ENCODE measurements at regions not wholly inside any gene's neighbourhood (a gene's known extent, or its start where the extent isn't known, plus 50 kb on each side); places are given as distances from the start of the nearest gene placed in this dataset.
"Not testable (repeated sequence)": the region's sequence is repeated elsewhere in the genome, so short reads cannot be mapped to it uniquely, and the experiment has no call there.

- no peak for DNase-seq (ENCODE audit: extremely low read depth, low read depth, low spot score)
These were observed 168.4 kb downstream of the C11orf91 start for GRCh38 chr11:33532257-33532656.

- DNase-seq (ENCODE audit: extremely low read depth, low read depth, low spot score) = no peak
These were observed 168.9 kb downstream of the C11orf91 start for GRCh38 chr11:33531743-33532181.

GRCh38 chr11:33530815-33531214 is 169.8 kb downstream of the C11orf91 start:
- DNase-seq (ENCODE audit: extremely low read depth, low read depth, low spot score) = no peak

- DNase-seq (ENCODE audit: extremely low read depth, low read depth, low spot score) = no peak
These were observed 171.2 kb downstream of the C11orf91 start for GRCh38 chr11:33529461-33529860.

- not testable (repeated sequence) for DNase-seq (ENCODE audit: extremely low read depth, low read depth, low spot score)
These were observed 172.9 kb downstream of the C11orf91 start for GRCh38 chr11:33527738-33528137.

- no peak for DNase-seq (ENCODE audit: extremely low read depth, low read depth, low spot score)
These were observed 174.8 kb downstream of the C11orf91 start for GRCh38 chr11:33525789-33526188.

GRCh38 chr11:33521384-33521783 is 179.2 kb downstream of the C11orf91 start:
- no peak for DNase-seq (ENCODE audit: extremely low read depth, low read depth, low spot score)

- DNase-seq (ENCODE audit: extremely low read depth, low read depth, low spot score) = no peak
These were observed 180.5 kb downstream of the C11orf91 start for GRCh38 chr11:33520112-33520511.

- no peak for DNase-seq (ENCODE audit: extremely low read depth, low read depth, low spot score)
These were observed 185.3 kb downstream of the C11orf91 start for GRCh38 chr11:33515347-33515746.

GRCh38 chr11:33514079-33514925 is 186.3 kb downstream of the C11orf91 start:
- DNase-seq (ENCODE audit: extremely low read depth, low read depth, low spot score) = no peak

- no peak for DNase-seq (ENCODE audit: extremely low read depth, low read depth, low spot score)
These were observed 191.0 kb downstream of the C11orf91 start for GRCh38 chr11:33509632-33510031.

GRCh38 chr11:33507967-33508366 is 192.7 kb downstream of the C11orf91 start:
- DNase-seq (ENCODE audit: extremely low read depth, low read depth, low spot score) = no peak

GRCh38 chr11:33507356-33507755 is 193.3 kb downstream of the C11orf91 start:
- DNase-seq (ENCODE audit: extremely low read depth, low read depth, low spot score) = no peak

- DNase-seq (ENCODE audit: extremely low read depth, low read depth, low spot score) = no peak
These were observed 195.5 kb downstream of the C11orf91 start for GRCh38 chr11:33505093-33505492.

- no peak for DNase-seq (ENCODE audit: extremely low read depth, low read depth, low spot score)
These were observed 199.7 kb downstream of the C11orf91 start for GRCh38 chr11:33500861-33501479.

GRCh38 chr11:33500332-33500731 is 200.3 kb downstream of the C11orf91 start:
- DNase-seq (ENCODE audit: extremely low read depth, low read depth, low spot score) = no peak

GRCh38 chr11:33492596-33492995 is 208.0 kb downstream of the C11orf91 start:
- DNase-seq (ENCODE audit: extremely low read depth, low read depth, low spot score) = no peak

GRCh38 chr11:33490842-33491370 is 209.7 kb downstream of the C11orf91 start:
- no peak for DNase-seq (ENCODE audit: extremely low read depth, low read depth, low spot score)

- no peak for DNase-seq (ENCODE audit: extremely low read depth, low read depth, low spot score)
These were observed 211.7 kb downstream of the C11orf91 start for GRCh38 chr11:33488971-33489370.

- DNase-seq (ENCODE audit: extremely low read depth, low read depth, low spot score) = no peak
These were observed 220.0 kb downstream of the C11orf91 start for GRCh38 chr11:33480626-33481025.

GRCh38 chr11:33479231-33479630 is 221.4 kb downstream of the C11orf91 start:
- DNase-seq (ENCODE audit: extremely low read depth, low read depth, low spot score) = no peak

GRCh38 chr11:33478111-33478573 is 221.0 kb downstream of the HIPK3 start:
- no peak for DNase-seq (ENCODE audit: extremely low read depth, low read depth, low spot score)

All from glomerular endothelial cell (primary cell).